ENCODE measurements at regions not wholly inside any gene's neighbourhood (a gene's known extent, or its start where the extent isn't known, plus 50 kb on each side); places are given as distances from the start of the nearest gene placed in this dataset.

DNA sequence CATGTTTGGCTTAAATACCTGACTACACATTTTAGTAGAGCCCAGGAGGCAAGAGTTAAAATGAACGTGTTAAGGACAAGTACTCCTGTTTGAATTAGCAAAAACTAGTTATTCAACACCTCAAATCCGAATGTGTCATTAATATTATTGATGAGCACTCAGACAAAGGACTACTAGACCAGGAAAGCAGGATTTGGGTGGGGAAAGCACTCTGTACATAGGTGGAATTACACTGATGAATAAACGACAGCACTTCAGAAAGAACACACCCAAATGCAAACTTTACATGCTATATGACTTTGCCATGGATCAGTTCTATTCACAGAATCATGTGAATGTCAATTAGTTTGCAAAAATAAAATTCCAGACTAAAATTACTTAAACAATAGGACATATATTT, 95.1 kb upstream of the CAV2 start:
- no peaks in the 10 kb centered on the region for H3K4me1 ChIP-seq (ENCODE audit: control insufficient read depth in 2 of 2, insufficient read depth in 1 of 2, low read depth in 1 of 2, low read length in 2 of 2)
- no peak overlapping the region for H3K23ac ChIP-seq (ENCODE audit: low read depth, low read length, poor library complexity)
- no peaks in the 10 kb centered on the region for H3K79me1 ChIP-seq (ENCODE audit: low read depth, low read length)
- no CpG with 5 or more reads among the region's 3 CpGs for WGBS, 2 donors (ENCODE audit: extremely low coverage in 2 of 2, insufficient read length in 2 of 2, insufficient replicate concordance in 1 of 2)
- no peak overlapping the region for H2BK12ac ChIP-seq (ENCODE audit: low read length)
- H2AK5ac ChIP-seq (ENCODE audit: low read depth, low read length), result no peak overlapping the region
- no peak overlapping the region for H4K8ac ChIP-seq (ENCODE audit: low read depth, low read length)
- no peak overlapping the region for H3K4ac ChIP-seq (ENCODE audit: low read length)
- H3K27me3 ChIP-seq (ENCODE audit: control insufficient read depth in 3 of 3, insufficient read depth in 3 of 3, low read depth in 1 of 3, low read length in 3 of 3), result no peaks in the 10 kb centered on the region
- no peak overlapping the region for H3K4me2 ChIP-seq (ENCODE audit: insufficient read depth, low read length, poor library complexity, severe bottlenecking)
- no peak overlapping the region for H3K27ac ChIP-seq (replicated peaks; ENCODE audit: low read length)
- DNase-seq (ENCODE audit: low spot score), result no peak
- no peak overlapping the region for H2BK15ac ChIP-seq (ENCODE audit: low read length)
- no peak overlapping the region for H4K91ac ChIP-seq (ENCODE audit: low read depth, low read length, poor library complexity)
- H3K9me3 ChIP-seq (replicated peaks in 1 of 2; ENCODE audit: control insufficient read depth in 2 of 2, insufficient read depth in 1 of 2, low read depth in 1 of 2, low read length in 2 of 2), result no peaks in the 10 kb centered on the region
- H3K36me3 ChIP-seq (replicated peaks in 1 of 2; ENCODE audit: control insufficient read depth in 2 of 2, insufficient read depth in 2 of 2, low read length in 2 of 2), result no peaks in the 10 kb centered on the region
- H2AFZ ChIP-seq (ENCODE audit: low read length), result no peak overlapping the region
- H3K9ac ChIP-seq (ENCODE audit: low read depth, low read length, poor library complexity), result no peak overlapping the region
- no peak overlapping the region for H3K14ac ChIP-seq (ENCODE audit: low read length)
- no peak overlapping the region for H3K18ac ChIP-seq (ENCODE audit: low read length)
- H3K4me3 ChIP-seq (ENCODE audit: low read length in 2 of 2), result no peak overlapping the region
- no peak overlapping the region for H2BK120ac ChIP-seq (ENCODE audit: low read depth, low read length)
- H2BK5ac ChIP-seq (ENCODE audit: low read length), result no peak overlapping the region

DNA sequence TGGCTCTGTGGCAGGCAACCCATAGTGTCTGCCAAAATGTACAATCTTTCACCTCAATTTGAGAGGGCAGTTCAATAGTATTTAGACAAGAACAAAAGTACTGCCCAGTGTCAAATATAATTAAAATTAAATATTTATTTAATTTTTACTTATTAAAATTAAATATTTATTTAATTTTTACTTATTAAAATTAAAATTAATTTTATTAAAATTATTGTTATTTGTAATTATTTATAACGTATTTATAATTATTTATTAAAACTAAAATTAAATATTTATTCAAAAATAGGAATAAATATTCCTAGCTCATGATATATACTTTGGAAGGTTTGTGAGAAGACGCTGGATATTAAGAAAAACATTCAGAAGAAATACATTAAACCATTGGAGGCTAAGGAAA, 93.7 kb upstream of the CAV2 start:
- DNase-seq (ENCODE audit: low spot score), result no peak
- Histone ChIP-seq H2AFZ (ENCODE audit: low read length) (no peak overlapping the region), H2BK15ac (ENCODE audit: low read length) (no peak overlapping the region), H4K8ac (ENCODE audit: low read depth, low read length) (no peak overlapping the region), H3K4ac (ENCODE audit: low read length) (no peak overlapping the region), H3K23ac (ENCODE audit: low read depth, low read length, poor library complexity) (no peak overlapping the region), H3K4me3 (ENCODE audit: low read length in 2 of 2) (no peak overlapping the region), H3K9ac (ENCODE audit: low read depth, low read length, poor library complexity) (no peak overlapping the region), H3K4me2 (ENCODE audit: insufficient read depth, low read length, poor library complexity, severe bottlenecking) (no peak overlapping the region), H2BK120ac (ENCODE audit: low read depth, low read length) (no peak overlapping the region), H3K4me1 (ENCODE audit: control insufficient read depth in 2 of 2, insufficient read depth in 1 of 2, low read depth in 1 of 2, low read length in 2 of 2) (no peaks in the 10 kb centered on the region), H3K18ac (ENCODE audit: low read length) (no peak overlapping the region), H3K27ac (replicated peaks; ENCODE audit: low read length) (no peak overlapping the region), H3K9me3 (replicated peaks in 1 of 2; ENCODE audit: control insufficient read depth in 2 of 2, insufficient read depth in 1 of 2, low read depth in 1 of 2, low read length in 2 of 2) (no peaks in the 10 kb centered on the region), H4K91ac (ENCODE audit: low read depth, low read length, poor library complexity) (no peak overlapping the region), H2BK12ac (ENCODE audit: low read length) (no peak overlapping the region), H3K27me3 (ENCODE audit: control insufficient read depth in 3 of 3, insufficient read depth in 3 of 3, low read depth in 1 of 3, low read length in 3 of 3) (no peaks in the 10 kb centered on the region), H3K79me1 (ENCODE audit: low read depth, low read length) (no peaks in the 10 kb centered on the region), H2BK5ac (ENCODE audit: low read length) (no peak overlapping the region), H3K36me3 (replicated peaks in 1 of 2; ENCODE audit: control insufficient read depth in 2 of 2, insufficient read depth in 2 of 2, low read length in 2 of 2) (no peaks in the 10 kb centered on the region), H2AK5ac (ENCODE audit: low read depth, low read length) (no peak overlapping the region), H3K14ac (ENCODE audit: low read length) (no peak overlapping the region)
- no CpG with 5 or more reads among the region's 2 CpGs for WGBS, 2 donors (ENCODE audit: extremely low coverage in 2 of 2, insufficient read length in 2 of 2, insufficient replicate concordance in 1 of 2)

DNA sequence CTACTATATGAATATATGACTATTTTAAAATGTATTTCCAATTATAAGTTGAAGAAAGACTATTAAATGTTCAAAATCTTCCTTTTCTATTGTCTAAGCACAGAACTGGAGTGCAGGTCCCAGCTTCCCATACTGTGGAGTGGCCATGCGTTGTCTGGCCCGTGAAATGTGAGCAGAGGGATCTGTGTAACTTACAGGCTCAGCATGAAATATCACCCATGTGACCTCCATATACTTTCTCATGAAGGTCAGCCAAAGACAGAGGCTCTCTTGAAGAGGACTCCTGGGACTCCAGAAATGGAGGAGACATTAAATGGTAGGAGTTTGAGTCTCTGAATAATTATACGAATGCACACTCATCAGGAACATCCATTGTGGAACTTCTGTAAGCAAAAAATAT, 92.4 kb upstream of the CAV2 start:
- Histone ChIP-seq H3K18ac (ENCODE audit: low read length) (no peak overlapping the region), H3K14ac (ENCODE audit: low read length) (no peak overlapping the region), H3K4ac (ENCODE audit: low read length) (no peak overlapping the region), H4K91ac (ENCODE audit: low read depth, low read length, poor library complexity) (no peak overlapping the region), H3K4me1 (ENCODE audit: control insufficient read depth in 2 of 2, insufficient read depth in 1 of 2, low read depth in 1 of 2, low read length in 2 of 2) (no peaks in the 10 kb centered on the region), H4K8ac (ENCODE audit: low read depth, low read length) (no peak overlapping the region), H3K4me2 (ENCODE audit: insufficient read depth, low read length, poor library complexity, severe bottlenecking) (no peak overlapping the region), H3K4me3 (ENCODE audit: low read length in 2 of 2) (no peak overlapping the region), H2BK5ac (ENCODE audit: low read length) (no peak overlapping the region), H2BK15ac (ENCODE audit: low read length) (no peak overlapping the region), H2BK12ac (ENCODE audit: low read length) (no peak overlapping the region), H2AK5ac (ENCODE audit: low read depth, low read length) (no peak overlapping the region), H3K27ac (replicated peaks; ENCODE audit: low read length) (no peak overlapping the region), H3K9me3 (replicated peaks in 1 of 2; ENCODE audit: control insufficient read depth in 2 of 2, insufficient read depth in 1 of 2, low read depth in 1 of 2, low read length in 2 of 2) (no peaks in the 10 kb centered on the region), H3K9ac (ENCODE audit: low read depth, low read length, poor library complexity) (no peak overlapping the region), H3K27me3 (ENCODE audit: control insufficient read depth in 3 of 3, insufficient read depth in 3 of 3, low read depth in 1 of 3, low read length in 3 of 3) (no peaks in the 10 kb centered on the region), H3K23ac (ENCODE audit: low read depth, low read length, poor library complexity) (no peak overlapping the region), H3K79me1 (ENCODE audit: low read depth, low read length) (no peaks in the 10 kb centered on the region), H3K36me3 (replicated peaks in 1 of 2; ENCODE audit: control insufficient read depth in 2 of 2, insufficient read depth in 2 of 2, low read length in 2 of 2) (no peaks in the 10 kb centered on the region), H2BK120ac (ENCODE audit: low read depth, low read length) (no peak overlapping the region), H2AFZ (ENCODE audit: low read length) (no peak overlapping the region)
- WGBS, 2 donors (ENCODE audit: extremely low coverage in 2 of 2, insufficient read length in 2 of 2, insufficient replicate concordance in 1 of 2), result no CpG with 5 or more reads among the region's 3 CpGs
- no peak for DNase-seq (ENCODE audit: low spot score)

DNA sequence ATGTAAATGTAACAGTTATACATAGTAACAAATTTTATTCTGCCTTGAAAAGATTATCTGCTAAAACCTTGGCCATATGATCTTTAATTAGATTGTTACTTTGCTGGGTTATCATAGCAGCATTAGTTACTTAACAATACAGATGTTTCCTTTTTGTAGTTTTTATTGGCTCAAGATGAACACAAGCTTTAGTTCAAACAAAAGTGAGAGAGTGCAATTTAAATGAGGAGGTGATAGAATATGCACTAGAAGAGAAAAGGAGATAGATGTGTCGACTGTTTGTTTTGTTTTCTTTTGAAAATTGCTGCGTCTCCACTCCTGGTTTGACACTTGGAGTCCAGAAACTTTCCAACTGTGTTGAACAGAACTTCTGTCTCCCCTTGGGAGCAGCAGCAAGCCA, 91.4 kb upstream of the CAV2 start:
- Histone ChIP-seq H3K4ac (ENCODE audit: low read length) (no peak overlapping the region), H2BK12ac (ENCODE audit: low read length) (no peak overlapping the region), H3K36me3 (replicated peaks in 1 of 2; ENCODE audit: control insufficient read depth in 2 of 2, insufficient read depth in 2 of 2, low read length in 2 of 2) (no peaks in the 10 kb centered on the region), H2BK120ac (ENCODE audit: low read depth, low read length) (no peak overlapping the region), H3K79me1 (ENCODE audit: low read depth, low read length) (no peaks in the 10 kb centered on the region), H3K18ac (ENCODE audit: low read length) (no peak overlapping the region), H3K14ac (ENCODE audit: low read length) (no peak overlapping the region), H3K9me3 (replicated peaks in 1 of 2; ENCODE audit: control insufficient read depth in 2 of 2, insufficient read depth in 1 of 2, low read depth in 1 of 2, low read length in 2 of 2) (no peaks in the 10 kb centered on the region), H3K27ac (replicated peaks; ENCODE audit: low read length) (no peak overlapping the region), H3K4me1 (ENCODE audit: control insufficient read depth in 2 of 2, insufficient read depth in 1 of 2, low read depth in 1 of 2, low read length in 2 of 2) (no peaks in the 10 kb centered on the region), H2AFZ (ENCODE audit: low read length) (peak overlapping the region; percentile 13), H3K23ac (ENCODE audit: low read depth, low read length, poor library complexity) (no peak overlapping the region), H4K8ac (ENCODE audit: low read depth, low read length) (no peak overlapping the region), H3K4me2 (ENCODE audit: insufficient read depth, low read length, poor library complexity, severe bottlenecking) (no peak overlapping the region), H3K27me3 (ENCODE audit: control insufficient read depth in 3 of 3, insufficient read depth in 3 of 3, low read depth in 1 of 3, low read length in 3 of 3) (no peaks in the 10 kb centered on the region), H4K91ac (ENCODE audit: low read depth, low read length, poor library complexity) (no peak overlapping the region), H2AK5ac (ENCODE audit: low read depth, low read length) (no peak overlapping the region), H3K9ac (ENCODE audit: low read depth, low read length, poor library complexity) (no peak overlapping the region), H2BK15ac (ENCODE audit: low read length) (no peak overlapping the region), H2BK5ac (ENCODE audit: low read length) (no peak overlapping the region), H3K4me3 (ENCODE audit: low read length in 2 of 2) (no peak overlapping the region)
- DNase-seq (ENCODE audit: low spot score), result no peak
- WGBS, 2 donors (ENCODE audit: extremely low coverage in 2 of 2, insufficient read length in 2 of 2, insufficient replicate concordance in 1 of 2), result no CpG with 5 or more reads among the region's 2 CpGs

Data from neuronal stem cell (in vitro differentiated cells).